OCI-LY1 (cell line): ENCODE measurements at regions not wholly inside any gene's neighbourhood (a gene's known extent, or its start where the extent isn't known, plus 50 kb on each side); places are given as distances from the start of the nearest gene placed in this dataset.

ENCODE experiments used
- H2AFZ ChIP-seq: fragments of 200-600 bp; sonication (generic), shearing (Covaris generic); 2 replicates; pipeline ENCODE4 v1.6.0; 2014; ENCODE audit warnings: antibody characterized with exemption, mild to moderate bottlenecking, low read length
- H3F3A ChIP-seq: fragments of 200-600 bp; sonication (generic), shearing (Covaris generic); 2 replicates; pipeline ENCODE4 v1.6.0; 2014; ENCODE audit warnings: mild to moderate bottlenecking, antibody characterized with exemption, low read length, moderate library complexity; ENCODE audit not compliant: insufficient read depth
- H3K27ac ChIP-seq: fragments of 200-600 bp; sonication (generic); 2 replicates; pipeline ENCODE4 v1.5.1; 2014; ENCODE audit warnings: low read length, mixed run types, mild to moderate bottlenecking, low read depth; ENCODE audit not compliant: poor library complexity, severe bottlenecking
- H3K27me3 ChIP-seq: fragments of 200-600 bp; sonication (generic); 2 replicates; pipeline ENCODE4 v1.6.0; 2014; ENCODE audit warnings: antibody characterized with exemption, mild to moderate bottlenecking, low read length, moderate library complexity; ENCODE audit not compliant: insufficient read depth
- H3K36me3 ChIP-seq: fragments of 200-600 bp; sonication (generic); 2 replicates; pipeline ENCODE4 v1.6.1; 2014; ENCODE audit warnings: mild to moderate bottlenecking, antibody characterized with exemption, low read length, moderate library complexity, mixed read lengths; ENCODE audit not compliant: insufficient read depth
- H3K4me1 ChIP-seq: fragments of 200-600 bp; sonication (generic); 2 replicates; pipeline ENCODE4 v1.5.1; 2014; ENCODE audit warnings: mild to moderate bottlenecking, low read length, moderate library complexity; ENCODE audit not compliant: insufficient read depth, severe bottlenecking
- H3K4me2 ChIP-seq: fragments of 200-600 bp; sonication (generic), shearing (Covaris generic); 2 replicates; pipeline ENCODE4 v1.6.1; 2014; ENCODE audit warnings: low read length
- H3K4me3 ChIP-seq: fragments of 200-600 bp; sonication (generic); 2 replicates; pipeline ENCODE4 v1.5.1; 2014; ENCODE audit warnings: low read length, low read depth, mild to moderate bottlenecking, mixed read lengths; ENCODE audit not compliant: poor library complexity, severe bottlenecking
- H3K79me2 ChIP-seq: fragments of 200-600 bp; shearing (Covaris generic); 2 replicates; pipeline ENCODE4 v1.6.1; 2016; ENCODE audit warnings: mixed run types, low read length, mixed read lengths; ENCODE audit not compliant: insufficient read depth
- H3K9ac ChIP-seq: fragments of 200-600 bp; sonication (generic), shearing (Covaris generic); 2 replicates; pipeline ENCODE4 v1.6.1; 2014; ENCODE audit warnings: mild to moderate bottlenecking, low read length, mixed read lengths
- H3K9me2 ChIP-seq: fragments of 200-600 bp; sonication (generic), shearing (Covaris generic); 2 replicates; pipeline ENCODE4 v1.6.1; 2014; ENCODE audit warnings: low read depth, mild to moderate bottlenecking, low read length, mixed read lengths
- H3K9me3 ChIP-seq: fragments of 200-600 bp; shearing (Covaris generic); 2 replicates; pipeline ENCODE4 v1.6.1; 2014; ENCODE audit warnings: low read length, mixed read lengths
- H4K20me1 ChIP-seq: fragments of 200-600 bp; sonication (generic), shearing (Covaris generic); 2 replicates; pipeline ENCODE4 v1.6.0; 2016; ENCODE audit warnings: mild to moderate bottlenecking, low read length; ENCODE audit not compliant: insufficient read depth
- EZH2 ChIP-seq: fragments of 200-600 bp; sonication (generic), shearing (Covaris generic); IDR thresholded peaks from 2 replicates; pipeline ENCODE4 v1.8.0; 2017; ENCODE audit warnings: borderline replicate concordance, mixed run types, mild to moderate bottlenecking, antibody characterized with exemption, low read length, moderate library complexity, mixed read lengths
- TF ChIP-seq, protein P1 (sequence below): fragments of 200-600 bp; sonication (generic), shearing (Covaris generic); IDR thresholded peaks from 2 replicates; pipeline ENCODE4 v1.5.1; 2017; ENCODE audit warnings: mild to moderate bottlenecking, antibody characterized with exemption, low read length, moderate library complexity, mixed read lengths

- Histone ChIP-seq H3K4me1 (no peaks in the 10 kb centered on the region), H3F3A (no peaks in the 10 kb centered on the region)
These were observed 152.1 kb downstream of the AXIN2 start for GRCh38 chr17:65409381-65409780.

GRCh38 chr17:65408050-65408449, 153.4 kb downstream of the AXIN2 start:
- Histone ChIP-seq H2AFZ (no peak overlapping the region), H3K36me3 (no peaks in the 10 kb centered on the region), H3K4me1 (no peaks in the 10 kb centered on the region), H4K20me1 (no peaks in the 10 kb centered on the region), H3K4me3 (no peak overlapping the region), H3K9ac (no peak overlapping the region), H3F3A (no peaks in the 10 kb centered on the region), H3K9me2 (no peaks in the 10 kb centered on the region), H3K9me3 (no peaks in the 10 kb centered on the region), H3K79me2 (no peaks in the 10 kb centered on the region), H3K4me2 (no peak overlapping the region), H3K27me3 (no peaks in the 10 kb centered on the region), H3K27ac (no peak overlapping the region)
- no peak for TF ChIP-seq EZH2
- TF ChIP-seq, protein P1, sequence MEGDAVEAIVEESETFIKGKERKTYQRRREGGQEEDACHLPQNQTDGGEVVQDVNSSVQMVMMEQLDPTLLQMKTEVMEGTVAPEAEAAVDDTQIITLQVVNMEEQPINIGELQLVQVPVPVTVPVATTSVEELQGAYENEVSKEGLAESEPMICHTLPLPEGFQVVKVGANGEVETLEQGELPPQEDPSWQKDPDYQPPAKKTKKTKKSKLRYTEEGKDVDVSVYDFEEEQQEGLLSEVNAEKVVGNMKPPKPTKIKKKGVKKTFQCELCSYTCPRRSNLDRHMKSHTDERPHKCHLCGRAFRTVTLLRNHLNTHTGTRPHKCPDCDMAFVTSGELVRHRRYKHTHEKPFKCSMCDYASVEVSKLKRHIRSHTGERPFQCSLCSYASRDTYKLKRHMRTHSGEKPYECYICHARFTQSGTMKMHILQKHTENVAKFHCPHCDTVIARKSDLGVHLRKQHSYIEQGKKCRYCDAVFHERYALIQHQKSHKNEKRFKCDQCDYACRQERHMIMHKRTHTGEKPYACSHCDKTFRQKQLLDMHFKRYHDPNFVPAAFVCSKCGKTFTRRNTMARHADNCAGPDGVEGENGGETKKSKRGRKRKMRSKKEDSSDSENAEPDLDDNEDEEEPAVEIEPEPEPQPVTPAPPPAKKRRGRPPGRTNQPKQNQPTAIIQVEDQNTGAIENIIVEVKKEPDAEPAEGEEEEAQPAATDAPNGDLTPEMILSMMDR = no peak

More at GRCh38 chr17:65409381-65409780, 152.1 kb downstream of the AXIN2 start:
- Histone ChIP-seq H3K9me3 (no peaks in the 10 kb centered on the region), H3K9me2 (no peaks in the 10 kb centered on the region), H3K4me3 (no peak overlapping the region), H3K36me3 (no peaks in the 10 kb centered on the region), H3K27me3 (no peaks in the 10 kb centered on the region), H3K27ac (no peak overlapping the region), H3K9ac (no peak overlapping the region), H2AFZ (no peak overlapping the region), H4K20me1 (no peaks in the 10 kb centered on the region), H3K4me2 (no peak overlapping the region), H3K79me2 (no peaks in the 10 kb centered on the region)
- no peak for TF ChIP-seq EZH2
- TF ChIP-seq, protein P1 = no peak

DNA sequence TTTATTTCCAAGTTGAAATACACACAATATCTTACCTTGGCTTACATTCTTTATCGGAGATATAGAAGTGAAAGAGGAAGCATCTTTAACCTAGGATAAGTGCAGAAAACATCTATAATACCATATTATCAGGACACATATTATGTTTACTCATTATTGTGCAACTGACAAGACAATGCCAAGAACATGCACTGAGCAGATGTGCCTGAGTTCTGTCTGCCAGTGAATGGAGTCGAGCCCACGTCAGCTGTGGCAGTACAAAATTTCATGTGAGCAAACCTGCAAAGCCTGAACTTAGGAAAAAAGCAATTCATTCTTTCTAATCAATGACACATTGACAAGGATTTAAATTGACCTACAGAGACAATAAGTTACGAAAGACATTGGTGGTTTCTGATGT, 154.4 kb downstream of the AXIN2 start:
- no peak for TF ChIP-seq EZH2
- H3K9ac ChIP-seq = no peak overlapping the region

GRCh38 chr17:65406552-65406951, 154.9 kb downstream of the AXIN2 start:
- Histone ChIP-seq H3F3A (no peaks in the 10 kb centered on the region), H2AFZ (no peak overlapping the region), H3K9me3 (no peaks in the 10 kb centered on the region), H3K9ac (no peak overlapping the region), H4K20me1 (no peaks in the 10 kb centered on the region), H3K4me3 (no peak overlapping the region), H3K4me1 (no peaks in the 10 kb centered on the region), H3K4me2 (no peak overlapping the region), H3K27ac (no peak overlapping the region), H3K27me3 (no peaks in the 10 kb centered on the region), H3K9me2 (no peaks in the 10 kb centered on the region), H3K79me2 (no peaks in the 10 kb centered on the region), H3K36me3 (no peaks in the 10 kb centered on the region)
- no peak for TF ChIP-seq EZH2
- TF ChIP-seq, protein P1 = no peak

More for the DNA sequence above, 154.4 kb downstream of the AXIN2 start:
- H2AFZ ChIP-seq = no peak overlapping the region
- H3K36me3 ChIP-seq = no peaks in the 10 kb centered on the region
- H3K9me2 ChIP-seq = no peaks in the 10 kb centered on the region
- H3K4me3 ChIP-seq = no peak overlapping the region
- H4K20me1 ChIP-seq = no peaks in the 10 kb centered on the region
- H3K4me2 ChIP-seq = no peak overlapping the region
- no peaks in the 10 kb centered on the region for H3K4me1 ChIP-seq
- no peaks in the 10 kb centered on the region for H3K9me3 ChIP-seq
- H3F3A ChIP-seq = no peaks in the 10 kb centered on the region
- no peaks in the 10 kb centered on the region for H3K27me3 ChIP-seq
- no peak overlapping the region for H3K27ac ChIP-seq
- no peaks in the 10 kb centered on the region for H3K79me2 ChIP-seq
